Head of caudate nucleus (tissue), 42 donors: ENCODE measurements at regions not wholly inside any gene's neighbourhood (a gene's known extent, or its start where the extent isn't known, plus 50 kb on each side); places are given as distances from the start of the nearest gene placed in this dataset.
"Not testable (repeated sequence)": the region's sequence is repeated elsewhere in the genome, so short reads cannot be mapped to it uniquely, and the experiment has no call there.

Source experiments
- DNase-seq, 42 donors: peaks; one replicate each; pipeline versions ENCODE4 v3.0.0 to v3.0.0-alpha.2; 2020 to 2021; ENCODE audit warnings: mixed read lengths in 7 of 42
- intact Hi-C: fragments of 100-400 bp; cut with DNase I; formaldehyde crosslinking; loops from one replicate; pipeline ENCODE4 v1.15.0; 2022

DNA sequence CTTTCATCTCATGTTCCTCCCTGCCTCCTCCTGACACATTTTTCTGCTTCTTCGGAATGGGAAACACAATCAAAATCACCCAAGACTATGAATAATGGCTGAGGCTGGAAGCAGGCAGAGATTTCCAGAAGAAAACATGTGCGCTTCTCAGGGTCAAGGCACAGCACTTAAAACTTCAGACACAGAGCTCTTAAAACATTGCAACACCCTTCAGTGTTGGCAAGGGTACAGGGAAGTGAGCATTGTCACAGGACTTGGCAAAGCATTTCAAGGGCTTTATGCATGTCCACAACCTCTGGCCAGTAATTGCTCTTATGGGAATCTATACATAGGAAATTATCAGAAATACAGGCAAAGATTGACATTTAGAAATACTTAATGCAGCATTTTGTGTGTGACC lies 477.6 kb upstream of the KLHL29 start:
- DNase-seq = no peak

DNA sequence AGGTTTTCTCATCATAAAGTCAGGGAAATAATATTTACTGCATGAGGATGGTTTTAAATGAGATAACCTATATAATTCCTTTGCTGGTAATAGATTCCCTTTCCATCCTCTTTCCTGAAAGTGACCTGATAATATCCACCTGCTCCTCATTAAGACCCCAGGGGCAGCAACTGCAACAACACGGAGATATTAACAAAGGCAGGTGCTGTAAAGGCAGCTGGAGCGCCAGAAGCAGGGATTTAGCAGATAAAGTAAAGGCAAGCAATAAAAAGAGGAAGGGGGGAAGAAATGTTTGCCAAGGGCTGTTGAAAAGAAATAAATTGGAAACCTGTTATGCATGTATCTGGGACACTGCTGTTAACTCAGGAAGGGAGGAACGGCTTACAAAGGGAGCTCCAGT lies 472.6 kb upstream of the KLHL29 start:
- DNase-seq = no peak
- intact Hi-C loops = no loop called here

More for the DNA sequence above, 477.6 kb upstream of the KLHL29 start:
- intact Hi-C loops = no loop called here

DNA sequence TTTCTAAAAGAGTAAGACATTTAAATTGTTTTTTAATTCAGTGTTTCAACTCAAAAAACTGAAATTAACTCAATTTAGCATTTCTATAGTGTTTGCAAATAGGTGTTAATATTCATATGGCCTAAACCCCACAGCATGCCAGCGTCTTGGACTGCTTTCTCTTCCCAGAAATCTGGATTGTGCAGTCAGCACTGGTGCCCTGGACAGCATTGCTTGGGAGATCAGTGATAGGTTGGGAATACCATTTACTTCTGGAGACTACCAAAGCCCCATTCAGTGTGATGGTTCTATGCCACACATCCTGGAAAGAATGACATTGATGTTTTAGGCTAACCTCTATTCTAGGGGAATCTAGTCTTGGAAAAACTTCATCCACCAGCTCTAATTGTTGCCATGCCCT lies 455.0 kb upstream of the KLHL29 start:
- no peak for DNase-seq
- intact Hi-C loops = no loop called here

DNA sequence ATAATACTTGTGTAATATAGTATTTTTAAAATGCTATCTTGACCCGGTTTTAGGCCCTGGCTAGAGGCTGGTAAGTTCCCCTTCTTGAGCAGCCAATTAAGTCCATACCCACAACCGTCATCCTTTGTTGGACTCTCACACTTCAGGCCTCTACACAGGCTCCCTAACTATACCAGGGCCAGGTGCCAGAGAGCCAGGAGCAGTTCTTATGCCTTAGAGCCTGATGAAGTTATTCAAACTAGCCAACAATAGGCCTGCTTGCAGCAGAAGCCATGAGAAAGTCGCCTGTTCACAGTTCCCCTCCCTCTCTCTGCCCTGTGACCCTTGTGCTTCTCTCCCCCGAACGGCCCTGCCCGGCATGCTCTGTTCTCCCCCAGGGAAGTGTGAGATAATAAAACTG lies 454.2 kb upstream of the KLHL29 start:
- intact Hi-C loops = no loop called here
- DNase-seq = no peak

DNA sequence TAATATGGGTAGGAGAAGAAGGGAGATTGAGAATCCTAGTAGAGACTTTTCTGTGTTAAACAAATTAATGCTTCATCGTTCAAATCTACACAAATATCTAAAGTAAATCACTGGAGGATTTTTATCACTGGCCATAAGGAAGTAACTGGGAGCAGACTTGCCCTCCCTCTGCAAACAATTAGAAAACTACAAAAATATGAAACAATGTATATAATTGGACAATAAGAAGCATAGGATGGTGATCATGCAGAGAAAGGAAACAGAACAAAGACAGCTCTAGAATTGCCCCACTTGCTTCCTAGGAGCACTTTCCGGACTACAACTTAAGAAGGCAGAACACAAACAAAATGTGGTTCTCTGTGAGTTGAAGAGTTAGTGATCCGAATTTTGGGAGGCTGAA lies 452.7 kb upstream of the KLHL29 start:
- intact Hi-C loops = no loop called here
- no peak for DNase-seq

DNA sequence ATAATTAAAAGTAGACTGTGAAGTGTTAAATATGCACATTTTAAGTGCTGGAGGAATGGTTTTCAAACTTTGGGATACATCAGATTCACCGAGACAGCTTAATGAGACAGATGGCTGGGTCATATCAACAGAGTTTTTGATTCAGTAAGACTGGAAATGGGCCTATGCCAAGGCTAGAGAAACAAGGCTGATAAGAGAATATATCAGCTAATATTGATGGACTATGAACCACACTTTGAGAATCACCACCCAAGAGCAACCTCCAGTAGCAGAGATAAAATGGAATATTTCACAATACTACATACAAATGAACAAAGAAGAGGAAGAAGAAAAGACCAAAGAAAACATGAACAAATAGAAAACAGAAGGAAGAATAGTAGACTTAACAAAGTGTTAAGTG lies 450.2 kb upstream of the KLHL29 start:
- intact Hi-C loops = no loop called here
- DNase-seq = no peak

DNA sequence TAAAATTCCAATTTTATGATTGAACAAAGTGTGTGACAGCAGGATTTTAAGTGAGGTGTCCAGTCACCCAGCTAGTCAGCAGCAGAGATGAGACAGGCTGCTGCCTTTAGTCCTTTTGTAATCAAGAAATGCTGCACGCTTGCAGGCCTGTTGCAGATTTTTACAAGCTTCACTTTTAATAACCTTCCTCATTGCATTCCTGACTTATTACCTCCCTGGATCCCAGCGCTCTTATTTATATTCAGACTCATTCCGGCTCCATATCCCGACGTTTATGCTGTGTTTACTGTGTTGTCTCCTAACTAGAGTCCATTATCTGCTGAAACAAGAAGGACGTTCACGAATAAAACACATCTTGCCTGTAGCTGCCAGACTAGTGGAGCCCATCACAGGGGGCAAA lies 442.5 kb upstream of the KLHL29 start:
- intact Hi-C loops = no loop called here
- no peak for DNase-seq

DNA sequence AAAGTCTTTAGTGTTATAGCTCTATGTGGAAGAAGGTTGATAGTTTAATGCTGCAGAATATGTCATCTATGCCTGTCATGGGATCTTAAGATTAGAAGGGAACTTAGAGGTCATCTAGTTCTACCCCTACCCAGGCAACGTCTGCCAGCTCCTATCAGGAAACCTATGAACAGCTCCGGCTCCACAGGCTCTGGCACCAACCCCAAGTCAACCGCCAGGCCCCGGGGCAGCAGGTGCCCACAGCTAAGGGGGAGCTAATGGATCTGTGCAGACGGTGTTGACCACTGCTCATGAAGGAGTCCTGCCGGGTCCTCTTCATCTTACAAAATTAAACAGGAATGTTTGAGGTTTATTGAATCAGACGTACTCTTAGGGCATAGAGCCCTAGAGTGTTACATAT lies 440.8 kb upstream of the KLHL29 start:
- no peak for DNase-seq
- intact Hi-C loops = no loop called here

DNA sequence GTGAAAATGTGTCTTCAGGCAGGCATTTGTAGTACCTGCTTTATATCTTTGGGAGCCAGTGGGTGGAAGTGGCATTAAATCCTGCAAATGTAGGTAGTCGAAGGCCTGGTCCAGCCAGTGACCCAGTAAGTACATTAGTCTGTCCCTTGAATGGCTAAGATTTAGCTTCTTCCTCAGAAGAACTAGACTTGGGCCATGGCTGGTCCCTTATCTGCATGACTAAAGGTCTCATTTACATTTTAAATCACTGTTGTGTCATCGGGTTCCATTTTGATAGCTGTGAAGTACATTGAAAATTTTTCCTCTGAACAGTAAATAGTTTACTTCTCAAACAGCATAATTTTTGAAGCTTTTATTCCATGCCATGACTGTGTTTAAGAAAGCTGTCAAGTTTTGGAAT lies 438.4 kb upstream of the KLHL29 start:
- intact Hi-C loops = no loop called here
- DNase-seq = no peak

DNA sequence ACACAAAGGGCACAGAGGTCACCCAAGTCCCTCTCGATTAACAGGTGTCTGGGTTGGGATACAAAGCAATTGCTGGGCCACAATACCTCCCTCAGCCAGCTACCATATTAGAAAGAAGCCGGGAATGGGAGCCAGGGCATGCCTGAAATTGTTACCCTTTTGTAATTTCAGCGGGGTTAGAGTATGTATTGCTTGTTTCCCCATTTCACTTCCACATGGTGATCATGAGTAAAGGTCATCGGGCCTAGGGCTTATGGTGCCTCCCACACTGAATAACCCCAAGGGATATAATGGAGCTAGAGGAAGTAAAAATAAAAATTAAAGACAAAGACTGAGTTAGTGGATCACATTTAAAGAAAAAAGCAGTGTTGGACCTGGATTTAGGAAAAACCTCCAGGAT lies 437.2 kb upstream of the KLHL29 start:
- intact Hi-C loops = no loop called here
- no peak for DNase-seq

DNA sequence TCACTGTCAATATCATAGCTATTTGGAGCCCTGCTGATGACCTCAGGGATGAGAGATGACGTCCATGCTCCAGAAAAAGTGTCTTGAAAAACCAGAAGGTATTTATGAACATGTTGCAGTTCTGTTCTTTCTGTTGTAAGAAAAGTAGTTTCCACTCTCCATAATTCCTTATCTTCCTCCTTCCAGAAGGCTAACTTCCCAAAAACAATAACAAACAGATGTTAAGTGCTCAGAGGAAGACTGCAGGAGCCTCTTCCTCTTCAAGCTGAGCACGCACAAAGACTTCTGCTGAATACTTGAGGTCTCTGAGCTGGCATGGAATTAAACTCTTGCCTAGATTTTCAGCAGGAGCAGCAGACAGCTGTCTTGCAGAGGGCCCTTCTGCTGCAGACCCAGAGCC lies 434.5 kb upstream of the KLHL29 start:
- intact Hi-C loops = no loop called here
- DNase-seq = no peak

DNA sequence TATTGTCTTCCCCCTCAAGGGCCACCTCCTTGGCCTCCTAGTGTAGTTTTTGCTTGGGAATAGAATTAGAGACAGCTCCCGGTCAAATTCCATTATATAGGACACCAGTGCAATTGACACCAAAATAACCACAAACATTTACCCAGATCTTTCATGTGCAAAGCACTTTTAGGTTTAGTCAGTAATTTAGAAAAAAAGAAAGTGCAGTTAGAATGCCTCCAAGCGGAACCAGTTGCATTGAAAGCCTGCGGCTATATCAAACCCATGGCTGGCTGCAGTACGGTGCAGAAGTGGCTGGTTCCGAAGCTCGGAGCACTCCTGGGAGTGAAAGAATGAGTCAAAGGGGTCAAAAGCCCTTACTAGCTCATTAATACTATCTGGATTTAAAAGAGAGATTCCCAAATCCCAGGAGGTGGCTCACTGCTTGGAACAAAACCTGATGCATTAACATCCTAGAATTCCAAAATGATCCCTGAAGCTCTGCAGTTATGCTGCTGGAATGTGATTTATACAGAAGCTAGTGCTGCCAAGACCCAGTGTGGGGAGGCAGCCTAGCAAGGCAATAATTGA lies 432.2 kb upstream of the KLHL29 start:
- intact Hi-C loops = no loop called here
- no peak for DNase-seq

DNA sequence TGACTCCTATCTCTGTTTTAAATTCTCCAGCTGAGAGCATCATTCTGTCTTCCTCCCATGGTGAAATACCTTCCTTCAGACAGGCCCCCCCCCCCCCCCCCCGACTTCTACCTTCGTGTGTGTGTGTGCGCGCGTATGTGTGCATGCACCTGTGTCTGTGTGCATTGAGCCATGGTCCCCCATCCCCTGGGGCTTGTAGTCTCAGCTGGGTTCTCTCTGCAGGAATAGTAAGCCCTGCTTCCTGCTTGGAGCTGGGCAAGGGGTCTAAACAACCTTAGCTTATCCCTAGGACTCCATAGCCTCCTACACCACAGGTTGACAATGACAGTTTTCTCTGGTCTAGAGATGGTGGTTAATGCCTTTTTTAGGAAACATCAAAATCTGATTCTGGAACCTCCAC lies 427.5 kb upstream of the KLHL29 start:
- intact Hi-C loops = no loop called here
- DNase-seq = no peak

DNA sequence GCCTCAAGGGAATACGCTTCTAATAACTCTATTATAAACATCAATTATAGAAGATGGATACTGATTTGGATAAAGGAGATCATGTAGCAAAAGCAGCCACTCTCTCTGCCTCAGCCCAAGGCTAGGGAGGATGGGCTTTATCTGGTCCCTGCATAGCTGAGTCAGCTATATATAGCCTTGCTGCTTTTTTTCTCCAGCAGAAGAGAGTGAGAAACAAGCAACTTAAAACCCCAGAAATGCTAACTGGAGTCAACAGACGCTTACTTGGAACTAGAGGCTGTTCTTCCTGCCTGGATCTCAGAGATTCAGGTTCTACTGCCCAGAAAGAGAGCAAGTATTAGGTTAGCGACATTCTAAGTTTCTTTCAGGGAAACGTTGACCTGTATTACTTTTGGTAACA lies 426.7 kb upstream of the KLHL29 start:
- intact Hi-C loops = no loop called here
- no peak for DNase-seq

DNA sequence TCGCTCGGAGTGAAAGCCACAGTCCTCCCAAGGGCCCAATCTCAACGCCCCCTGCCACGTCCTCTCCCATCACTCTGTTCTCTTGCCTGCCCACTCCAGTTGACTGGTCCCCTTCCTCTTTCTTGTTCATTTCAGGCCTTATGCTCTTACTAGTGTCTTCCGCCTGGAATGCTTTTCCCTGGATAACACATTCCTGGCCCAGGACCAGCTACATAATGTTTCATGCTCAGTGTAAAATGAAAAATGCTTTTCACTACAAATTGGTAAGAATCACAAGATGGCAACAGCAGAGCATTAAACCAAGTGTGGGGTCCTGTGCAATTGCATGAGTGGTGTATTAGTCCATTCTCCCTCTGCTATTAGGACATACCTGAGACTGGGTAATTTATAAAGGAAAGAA lies 417.2 kb upstream of the KLHL29 start:
- intact Hi-C loops = no loop called here
- no peak for DNase-seq

DNA sequence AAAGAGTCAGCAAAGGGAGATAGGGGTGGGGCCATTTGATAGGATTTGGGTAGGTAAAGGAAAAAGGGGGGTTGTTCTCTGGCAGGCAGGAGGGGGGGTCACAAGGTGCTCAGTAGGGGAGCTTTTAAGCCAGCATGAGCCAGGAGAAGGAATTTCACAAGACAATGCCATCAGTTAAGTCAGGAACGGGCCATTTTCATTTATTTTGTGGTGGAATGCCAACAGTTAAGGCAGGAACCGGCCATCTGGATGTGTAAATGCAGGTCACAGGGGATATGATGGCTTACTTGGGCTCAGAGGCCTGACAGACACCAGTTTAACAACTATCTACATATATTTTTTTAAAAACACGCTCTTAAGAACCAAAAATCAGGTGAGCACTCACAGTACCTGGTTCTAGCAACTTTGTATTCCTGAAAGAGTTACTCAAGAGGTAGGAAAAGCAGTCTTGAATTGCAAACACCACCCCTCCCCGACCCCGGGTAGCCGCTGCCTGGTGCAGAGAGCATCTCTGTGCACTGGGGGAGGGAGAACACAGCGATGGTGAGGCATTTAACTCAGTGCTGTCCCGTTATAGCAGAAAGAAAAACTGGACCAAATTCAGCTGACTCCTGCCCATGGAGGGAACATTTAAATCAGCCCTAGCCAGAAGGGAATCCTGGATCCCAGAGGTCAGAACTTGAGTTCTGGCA lies 414.5 kb upstream of the KLHL29 start:
- intact Hi-C loops = no loop called here
- no peak for DNase-seq

DNA sequence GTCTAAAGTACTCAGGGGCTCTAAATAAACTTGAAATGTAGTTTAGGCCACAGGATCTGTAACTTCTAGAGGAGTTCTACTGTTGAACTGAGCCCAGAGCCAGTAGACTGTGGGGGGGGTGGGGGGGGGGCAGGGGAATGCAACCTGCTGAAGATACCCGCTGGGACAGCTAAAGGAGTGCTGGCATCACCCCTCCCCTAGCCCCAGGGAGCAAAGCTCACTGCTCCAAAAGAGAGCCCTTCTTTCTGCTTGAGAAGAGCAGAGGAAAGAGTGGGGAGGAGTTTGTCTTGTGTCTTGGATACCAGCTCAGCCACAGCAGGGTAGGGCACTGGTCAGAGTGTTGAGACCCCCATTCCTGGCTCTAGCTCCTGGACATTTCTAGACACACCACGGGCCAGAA lies 414.0 kb upstream of the KLHL29 start:
- DNase-seq = no peak
- intact Hi-C loops = no loop called here

DNA sequence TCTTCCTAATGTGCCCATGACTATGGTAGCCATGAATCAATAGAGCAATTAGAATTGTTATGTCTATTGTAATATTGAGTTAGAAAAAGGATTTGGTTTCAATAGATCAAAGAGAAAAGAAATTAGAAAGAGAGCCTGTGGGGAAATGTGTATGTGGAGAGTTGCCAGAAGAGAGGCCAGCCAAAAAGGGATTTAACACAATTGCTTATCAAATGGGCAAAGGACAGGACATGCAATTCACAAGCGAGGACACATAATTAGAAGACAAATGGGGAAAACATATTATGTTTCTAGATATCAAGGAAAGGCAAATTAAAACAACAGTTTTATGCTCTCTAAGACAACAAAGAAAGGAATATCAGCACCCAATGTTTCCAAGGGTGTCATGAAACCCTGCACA lies 403.2 kb upstream of the KLHL29 start:
- DNase-seq = no peak
- intact Hi-C loops = no loop called here

DNA sequence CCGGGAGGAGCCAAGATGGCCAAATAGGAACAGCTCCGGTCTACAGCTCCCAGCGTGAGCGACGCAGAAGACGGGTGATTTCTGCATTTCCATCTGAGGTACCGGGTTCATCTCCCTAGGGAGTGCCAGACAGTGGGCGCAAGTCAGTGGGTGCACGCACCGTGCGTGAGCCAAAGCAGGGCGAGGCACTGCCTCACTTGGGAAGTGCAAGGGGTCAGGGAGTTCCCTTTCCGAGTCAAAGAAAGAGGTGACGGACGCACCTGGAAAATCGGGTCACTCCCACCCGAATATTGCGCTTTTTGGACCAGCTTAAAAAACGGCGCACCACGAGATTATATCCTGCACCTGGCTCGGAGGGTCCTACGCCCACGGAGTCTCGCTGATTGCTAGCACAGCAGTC lies 400.8 kb upstream of the KLHL29 start:
- DNase-seq, intact Hi-C loops: not testable (repeated sequence)

DNA sequence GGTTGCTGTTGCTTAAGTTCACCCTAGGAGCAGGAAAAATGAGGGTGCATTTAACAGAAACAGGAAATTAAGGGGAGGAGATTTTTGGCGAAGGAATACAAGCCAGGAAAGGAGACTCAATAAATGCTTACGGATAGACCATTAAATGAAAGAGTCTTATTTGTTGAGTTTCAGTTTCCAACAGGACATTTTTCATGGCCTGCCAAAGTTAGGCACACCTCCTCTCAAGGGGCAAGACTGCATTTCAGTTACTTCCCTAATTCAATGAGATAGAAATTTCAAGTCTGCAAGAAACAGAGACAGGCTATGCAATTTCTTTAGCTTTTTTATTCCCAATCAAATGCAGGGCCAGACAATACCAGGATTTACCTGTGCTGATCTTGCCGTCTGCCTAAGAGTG lies 394.7 kb upstream of the KLHL29 start:
- intact Hi-C loops = no loop called here
- no peak for DNase-seq

DNA sequence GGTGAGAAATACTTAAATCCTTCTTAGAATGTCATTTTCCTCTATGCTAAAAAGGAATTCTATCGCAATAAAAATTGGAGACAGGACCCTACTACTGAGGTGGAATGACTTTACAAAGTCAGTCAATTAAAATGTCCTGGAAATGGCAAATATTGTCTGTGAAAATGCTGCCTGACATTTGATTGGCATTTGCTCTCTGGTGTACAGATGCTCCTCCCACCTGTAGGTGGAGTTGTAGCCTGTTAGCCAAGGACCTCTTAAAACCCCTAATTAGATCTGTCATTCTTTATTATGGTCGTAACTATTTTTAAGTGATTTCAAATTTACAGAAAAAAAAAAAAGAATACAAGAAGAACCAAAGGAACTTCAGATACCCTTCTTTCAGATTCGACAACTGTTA lies 393.1 kb upstream of the KLHL29 start:
- DNase-seq = no peak
- intact Hi-C loops = no loop called here

DNA sequence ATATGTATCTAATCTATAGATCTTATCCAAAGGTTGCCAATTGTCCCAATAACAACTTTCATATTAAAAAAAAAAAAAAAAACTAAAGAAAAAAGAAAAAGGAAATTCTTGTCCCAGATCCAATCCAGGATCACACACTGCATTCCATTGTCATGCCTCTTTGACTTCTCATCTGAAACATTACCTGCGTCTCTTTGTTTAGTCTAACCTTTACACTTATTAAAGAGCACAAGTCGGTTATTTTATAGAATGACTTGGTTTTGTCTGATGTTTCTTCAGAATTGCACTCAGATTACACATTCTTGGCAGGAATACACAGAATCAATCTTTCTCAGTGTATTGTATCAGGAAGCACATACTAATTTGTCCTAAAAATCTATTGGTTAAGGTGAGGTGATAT lies 392.5 kb upstream of the KLHL29 start:
- intact Hi-C loops = no loop called here

More for the DNA sequence above, 392.5 kb upstream of the KLHL29 start:
- no peak for DNase-seq
